ENCODE measurements at regions not wholly inside any gene's neighbourhood (a gene's known extent, or its start where the extent isn't known, plus 50 kb on each side); places are given as distances from the start of the nearest gene placed in this dataset.

- TF ChIP-seq, protein P1, sequence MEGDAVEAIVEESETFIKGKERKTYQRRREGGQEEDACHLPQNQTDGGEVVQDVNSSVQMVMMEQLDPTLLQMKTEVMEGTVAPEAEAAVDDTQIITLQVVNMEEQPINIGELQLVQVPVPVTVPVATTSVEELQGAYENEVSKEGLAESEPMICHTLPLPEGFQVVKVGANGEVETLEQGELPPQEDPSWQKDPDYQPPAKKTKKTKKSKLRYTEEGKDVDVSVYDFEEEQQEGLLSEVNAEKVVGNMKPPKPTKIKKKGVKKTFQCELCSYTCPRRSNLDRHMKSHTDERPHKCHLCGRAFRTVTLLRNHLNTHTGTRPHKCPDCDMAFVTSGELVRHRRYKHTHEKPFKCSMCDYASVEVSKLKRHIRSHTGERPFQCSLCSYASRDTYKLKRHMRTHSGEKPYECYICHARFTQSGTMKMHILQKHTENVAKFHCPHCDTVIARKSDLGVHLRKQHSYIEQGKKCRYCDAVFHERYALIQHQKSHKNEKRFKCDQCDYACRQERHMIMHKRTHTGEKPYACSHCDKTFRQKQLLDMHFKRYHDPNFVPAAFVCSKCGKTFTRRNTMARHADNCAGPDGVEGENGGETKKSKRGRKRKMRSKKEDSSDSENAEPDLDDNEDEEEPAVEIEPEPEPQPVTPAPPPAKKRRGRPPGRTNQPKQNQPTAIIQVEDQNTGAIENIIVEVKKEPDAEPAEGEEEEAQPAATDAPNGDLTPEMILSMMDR (IDR thresholded peaks at IDR 0.05), result no peak
- no peak for TF ChIP-seq POLR2A (IDR thresholded peaks at IDR 0.05)
Observed at GRCh38 chr5:57895766-57896165, 413.2 kb upstream of the ACTBL2 start.
